Testis (tissue), 2 donors: ENCODE measurements at regions not wholly inside any gene's neighbourhood (a gene's known extent, or its start where the extent isn't known, plus 50 kb on each side); places are given as distances from the start of the nearest gene placed in this dataset.

Source experiments
- DNase-seq: peaks from one replicate; pipeline ENCODE4 v3.0.0-alpha.2; 2019
- H3K27ac ChIP-seq, 2 donors: fragments of 200-600 bp; sonication (generic); one replicate each; pipeline ENCODE4 v1.5.1; 2019
- H3K27me3 ChIP-seq: fragments of 200-600 bp; sonication (generic); one replicate; pipeline ENCODE4 v1.5.1; 2019
- H3K36me3 ChIP-seq: fragments of 200-600 bp; sonication (generic); one replicate; pipeline ENCODE4 v1.5.1; 2017; ENCODE audit warnings: low read depth; ENCODE audit errors: missing control alignments
- H3K4me1 ChIP-seq: fragments of 200-600 bp; sonication (generic); one replicate; pipeline ENCODE4 v1.5.1; 2019
- H3K4me3 ChIP-seq, 2 donors: fragments of 200-600 bp; sonication (generic); one replicate each; pipeline ENCODE4 v1.5.1; 2017 to 2019
- H3K9me3 ChIP-seq: fragments of 200-600 bp; sonication (generic); one replicate; pipeline ENCODE4 v1.5.1; 2017
- POLR2A ChIP-seq: fragments of 450-650 bp; IDR thresholded peaks from one replicate; pipeline ENCODE4 v1.6.1; 2017; ENCODE audit warnings: antibody characterized with exemption, mild to moderate bottlenecking, moderate library complexity
- WGBS, 2 donors: methylation state at CpG; one replicate each; pipeline ENCODE4 v1.1.5; 2018; 5-methylcytosine and 5-hydroxymethylcytosine counted together
- intact Hi-C: fragments of 100-400 bp; cut with DNase I; formaldehyde crosslinking; loops from one replicate; pipeline ENCODE4 v1.15.1; 2023; ENCODE audit warnings: low total_unique reads
- TF ChIP-seq, protein P1 (sequence below), 3 experiments: fragments of 450-650 bp in 2 of 3; fragments of 200-600 bp in 1 of 3; sonication (generic) in 1 of 3; IDR thresholded peaks; one replicate each; pipeline ENCODE4 v1.5.1; 2016 to 2019; ENCODE audit warnings: antibody characterized with exemption in 3 of 3, mild to moderate bottlenecking in 2 of 3, moderate library complexity in 1 of 3

DNA sequence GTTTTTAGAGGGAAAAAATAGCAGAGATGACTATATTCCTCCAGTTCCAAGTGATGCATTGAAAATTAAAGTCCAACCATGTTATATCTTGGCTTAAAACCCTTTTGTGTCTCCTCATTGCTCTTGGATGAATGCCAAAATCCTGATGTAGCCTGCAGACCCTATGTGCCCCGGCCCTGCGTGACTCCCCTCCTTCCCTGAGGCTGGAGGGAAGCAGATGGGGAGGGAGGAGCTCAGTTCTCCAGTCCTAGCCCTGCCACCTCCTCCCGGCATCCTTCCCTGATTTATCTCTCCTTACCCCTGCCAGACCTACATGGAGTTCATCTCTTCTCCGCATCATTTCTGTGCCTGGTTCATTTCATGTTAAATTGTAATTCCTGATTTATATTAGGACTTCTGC lies 397.4 kb downstream of the PTPRU start:
- no peak for TF ChIP-seq POLR2A
- TF ChIP-seq, protein P1, sequence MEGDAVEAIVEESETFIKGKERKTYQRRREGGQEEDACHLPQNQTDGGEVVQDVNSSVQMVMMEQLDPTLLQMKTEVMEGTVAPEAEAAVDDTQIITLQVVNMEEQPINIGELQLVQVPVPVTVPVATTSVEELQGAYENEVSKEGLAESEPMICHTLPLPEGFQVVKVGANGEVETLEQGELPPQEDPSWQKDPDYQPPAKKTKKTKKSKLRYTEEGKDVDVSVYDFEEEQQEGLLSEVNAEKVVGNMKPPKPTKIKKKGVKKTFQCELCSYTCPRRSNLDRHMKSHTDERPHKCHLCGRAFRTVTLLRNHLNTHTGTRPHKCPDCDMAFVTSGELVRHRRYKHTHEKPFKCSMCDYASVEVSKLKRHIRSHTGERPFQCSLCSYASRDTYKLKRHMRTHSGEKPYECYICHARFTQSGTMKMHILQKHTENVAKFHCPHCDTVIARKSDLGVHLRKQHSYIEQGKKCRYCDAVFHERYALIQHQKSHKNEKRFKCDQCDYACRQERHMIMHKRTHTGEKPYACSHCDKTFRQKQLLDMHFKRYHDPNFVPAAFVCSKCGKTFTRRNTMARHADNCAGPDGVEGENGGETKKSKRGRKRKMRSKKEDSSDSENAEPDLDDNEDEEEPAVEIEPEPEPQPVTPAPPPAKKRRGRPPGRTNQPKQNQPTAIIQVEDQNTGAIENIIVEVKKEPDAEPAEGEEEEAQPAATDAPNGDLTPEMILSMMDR (IDR thresholded peaks at IDR 0.05), result no peak
- intact Hi-C loops, result no loop called here
- Histone ChIP-seq H3K36me3 (no peaks in the 10 kb centered on the region), H3K27ac (no peak overlapping the region), H3K4me1 (no peaks in the 10 kb centered on the region), H3K27me3 (no peaks in the 10 kb centered on the region), H3K9me3 (no peaks in the 10 kb centered on the region), H3K4me3 (no peak overlapping the region)
- no peak for DNase-seq
- WGBS, 2 donors, result 59 to 60% methylated on average over 4 of the region's 4 CpGs

DNA sequence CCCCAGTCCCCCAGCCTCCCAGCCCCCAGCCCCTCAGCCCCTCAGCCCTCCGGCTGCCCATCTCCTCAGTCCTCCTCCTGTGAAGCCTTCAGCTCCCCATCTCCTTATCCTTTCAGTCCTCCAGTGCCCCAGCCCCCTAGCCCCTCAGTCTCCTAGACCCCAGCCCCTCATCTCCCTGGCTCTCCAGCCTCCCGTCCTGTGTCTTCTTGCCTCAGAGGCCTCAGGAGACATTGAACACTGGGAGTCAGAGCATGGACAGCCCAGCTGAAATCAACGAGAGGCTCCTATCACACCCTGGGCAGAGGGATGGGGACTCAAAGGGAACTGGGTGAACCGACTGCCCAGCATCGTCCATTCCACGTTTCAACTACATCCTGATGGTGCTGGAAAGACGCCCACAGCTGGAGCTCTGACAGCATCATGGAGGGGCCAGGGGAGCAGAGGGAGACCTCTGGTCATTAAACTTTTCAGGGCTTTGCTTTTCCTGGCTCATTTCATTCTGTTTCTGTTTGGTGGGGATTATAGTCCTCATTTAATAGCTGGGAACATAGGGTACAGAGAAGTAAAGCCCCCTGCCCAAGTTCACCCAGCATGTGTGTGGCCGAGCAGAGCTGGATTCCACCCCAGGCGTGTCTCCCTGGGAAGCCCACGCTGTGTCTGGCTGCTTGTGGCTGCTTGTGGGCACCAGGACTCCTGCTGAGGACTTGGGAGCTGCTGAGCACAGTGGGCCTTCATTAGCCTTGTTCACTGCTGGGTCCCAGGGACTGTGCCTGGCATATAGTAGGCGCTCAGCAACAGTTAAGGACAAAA lies 396.7 kb downstream of the PTPRU start:
- no peaks in the 10 kb centered on the region for H3K4me1 ChIP-seq
- intact Hi-C loops, result no loop called here
- no peak for DNase-seq
- H3K4me3 ChIP-seq, result no peak overlapping the region
- no peaks in the 10 kb centered on the region for H3K36me3 ChIP-seq
- WGBS, 2 donors, result 71 to 74% methylated on average over 7 to 11 of the region's 11 CpGs
- no peak overlapping the region for H3K27ac ChIP-seq
- TF ChIP-seq, protein P1 (IDR thresholded peaks at IDR 0.05), result no peak
- TF ChIP-seq POLR2A, result no peak
- H3K27me3 ChIP-seq, result no peaks in the 10 kb centered on the region
- no peaks in the 10 kb centered on the region for H3K9me3 ChIP-seq

DNA sequence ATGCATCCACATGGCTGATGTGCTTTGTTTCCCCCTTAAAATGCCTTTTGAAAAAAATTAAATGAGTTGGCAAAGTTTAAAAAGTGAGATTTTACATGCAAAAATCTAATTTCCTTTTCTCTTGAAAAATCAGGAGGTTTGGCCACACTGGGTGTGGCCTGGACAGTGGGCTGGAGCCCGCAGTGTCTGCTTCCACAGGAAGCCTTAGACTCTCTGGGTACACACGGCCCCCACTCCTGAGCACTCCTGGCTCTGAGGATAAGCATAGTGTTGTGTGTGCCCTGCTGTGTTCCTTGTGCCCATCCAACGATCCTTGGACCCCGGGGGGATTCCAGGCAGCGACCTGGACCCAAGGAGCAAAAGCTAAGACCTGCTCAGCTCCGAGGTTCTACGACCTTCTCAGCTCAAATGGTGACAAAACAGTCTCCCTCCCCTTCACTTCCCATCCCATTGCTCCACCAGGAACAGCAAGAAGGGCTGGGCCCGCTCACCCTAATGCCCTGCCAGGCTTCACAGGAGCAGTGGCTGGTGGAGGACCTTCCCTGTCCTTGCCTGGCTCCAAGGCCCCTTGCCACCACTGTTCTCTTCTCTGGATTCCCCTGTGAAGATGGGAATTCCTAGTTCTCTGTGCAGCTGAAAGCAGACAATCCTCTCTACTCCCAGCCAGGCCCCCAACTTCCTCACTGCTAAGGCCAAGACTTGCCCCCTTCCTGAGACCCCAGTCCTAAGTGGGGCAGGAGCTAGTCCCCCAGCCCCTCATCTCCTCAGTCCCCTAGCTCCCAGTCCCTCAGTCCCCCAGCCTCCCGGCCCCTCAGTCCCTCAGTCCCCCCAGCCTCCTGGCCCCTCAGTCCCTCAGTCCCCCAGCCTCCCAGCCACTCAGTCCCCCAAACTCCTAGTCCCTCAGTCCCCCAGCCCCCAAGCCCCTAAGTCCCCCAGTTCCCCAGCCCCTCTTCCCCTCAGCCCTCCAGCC lies 395.8 kb downstream of the PTPRU start:
- TF ChIP-seq, protein P1 (IDR thresholded peaks at IDR 0.05), result no peak
- no peaks in the 10 kb centered on the region for H3K27me3 ChIP-seq
- H3K27ac ChIP-seq, result no peak overlapping the region
- no peak overlapping the region for H3K4me3 ChIP-seq
- no peaks in the 10 kb centered on the region for H3K36me3 ChIP-seq
- no peak for DNase-seq
- no peaks in the 10 kb centered on the region for H3K4me1 ChIP-seq
- H3K9me3 ChIP-seq, result no peaks in the 10 kb centered on the region
- WGBS, 2 donors, result 66 to 77% methylated on average over 9 of the region's 9 CpGs
- intact Hi-C loops, result no loop called here

DNA sequence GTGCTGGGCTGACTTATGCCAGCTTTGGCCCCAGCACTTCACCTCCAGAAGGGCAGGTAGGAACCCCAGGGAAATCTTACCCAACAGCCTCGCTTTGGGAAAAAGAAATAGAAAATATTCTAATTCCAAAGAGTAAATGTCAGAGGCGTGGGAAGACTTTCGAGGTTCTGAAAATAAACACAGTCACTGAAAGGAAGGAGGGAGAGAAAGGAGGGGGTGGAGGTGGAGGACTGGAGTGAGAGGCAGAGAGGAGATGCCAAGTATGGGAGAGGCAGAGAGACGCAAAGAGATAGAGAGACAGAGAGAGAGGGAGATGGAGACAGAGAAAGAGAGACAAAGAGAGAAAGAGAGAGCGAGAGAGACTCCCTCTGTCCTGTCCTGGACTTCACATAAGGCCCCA lies 395.0 kb downstream of the PTPRU start:
- H3K9me3 ChIP-seq, result no peaks in the 10 kb centered on the region
- no peaks in the 10 kb centered on the region for H3K4me1 ChIP-seq
- TF ChIP-seq, protein P1 (IDR thresholded peaks at IDR 0.05), result no peak
- TF ChIP-seq POLR2A, result no peak
- intact Hi-C loops, result no loop called here
- no peak overlapping the region for H3K27ac ChIP-seq
- 62 to 72% methylated on average over 5 of the region's 5 CpGs for WGBS, 2 donors
- no peak overlapping the region for H3K4me3 ChIP-seq
- no peaks in the 10 kb centered on the region for H3K27me3 ChIP-seq
- DNase-seq, result no peak
- no peaks in the 10 kb centered on the region for H3K36me3 ChIP-seq
